ENCODE measurements at regions not wholly inside any gene's neighbourhood (a gene's known extent, or its start where the extent isn't known, plus 50 kb on each side); places are given as distances from the start of the nearest gene placed in this dataset.
A peak's percentile ranks its signal among the peaks of the same experiment; 100 is the strongest.

DNA sequence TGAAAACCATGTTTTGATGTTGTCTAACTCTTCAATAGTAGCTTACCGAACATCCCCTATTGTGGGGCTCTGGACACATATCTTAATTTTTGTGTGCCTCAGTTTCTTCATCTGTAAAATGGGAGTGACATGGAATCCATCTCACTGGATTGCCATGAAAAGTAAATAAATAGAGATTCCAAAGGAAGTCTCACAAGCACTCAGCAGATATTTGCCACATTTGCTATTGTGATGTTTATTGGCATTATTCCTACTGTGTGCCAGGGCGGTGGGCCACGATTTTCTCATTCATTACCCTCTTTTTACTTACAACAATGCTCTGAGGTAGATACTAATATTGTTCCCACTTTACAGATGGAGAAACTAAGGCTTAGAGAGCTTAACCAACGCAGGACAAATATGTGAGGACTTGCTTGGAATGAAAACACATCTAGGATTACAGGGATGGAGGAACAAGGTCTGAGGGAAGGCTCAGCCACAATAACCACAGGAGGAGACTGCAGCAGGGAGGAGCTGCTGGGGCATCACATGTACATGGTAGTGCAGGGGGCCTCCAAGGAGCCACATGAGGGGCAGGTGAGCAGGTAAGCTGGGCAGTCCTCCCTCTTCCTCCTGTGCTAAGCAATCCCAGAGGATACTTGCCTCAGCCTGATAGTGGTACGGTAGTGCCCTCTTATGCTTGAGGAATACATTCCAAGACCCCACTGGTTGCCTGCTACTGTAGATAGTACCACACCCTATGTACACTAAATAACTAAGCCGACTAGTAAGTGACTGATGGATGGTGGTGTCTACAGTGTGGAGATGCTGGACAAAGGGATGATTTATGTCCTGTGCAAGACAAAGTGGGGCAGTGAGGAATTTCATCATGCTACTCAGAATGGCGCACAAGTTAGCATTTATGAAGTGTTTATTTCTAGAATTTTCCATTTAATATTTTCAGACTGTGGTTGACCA is 176.9 kb downstream of the FOXA2 start:
- Mint-ChIP-seq H3K9me3 (ENCODE audit: unreplicated experiment) (no peaks in the 10 kb centered on the region), H3K27ac (ENCODE audit: unreplicated experiment) (no peak overlapping the region), H3K4me1 (ENCODE audit: unreplicated experiment) (peaks cover 20% of the 10 kb centered on the region), H3K27me3 (ENCODE audit: unreplicated experiment) (peaks cover 1% of the 10 kb centered on the region), H3K4me3 (ENCODE audit: unreplicated experiment) (no peak overlapping the region), H3K36me3 (ENCODE audit: low read depth, unreplicated experiment) (no peaks in the 10 kb centered on the region)
- DNase-seq (ENCODE audit: low spot score), result no peak
- TF ChIP-seq, protein P1, sequence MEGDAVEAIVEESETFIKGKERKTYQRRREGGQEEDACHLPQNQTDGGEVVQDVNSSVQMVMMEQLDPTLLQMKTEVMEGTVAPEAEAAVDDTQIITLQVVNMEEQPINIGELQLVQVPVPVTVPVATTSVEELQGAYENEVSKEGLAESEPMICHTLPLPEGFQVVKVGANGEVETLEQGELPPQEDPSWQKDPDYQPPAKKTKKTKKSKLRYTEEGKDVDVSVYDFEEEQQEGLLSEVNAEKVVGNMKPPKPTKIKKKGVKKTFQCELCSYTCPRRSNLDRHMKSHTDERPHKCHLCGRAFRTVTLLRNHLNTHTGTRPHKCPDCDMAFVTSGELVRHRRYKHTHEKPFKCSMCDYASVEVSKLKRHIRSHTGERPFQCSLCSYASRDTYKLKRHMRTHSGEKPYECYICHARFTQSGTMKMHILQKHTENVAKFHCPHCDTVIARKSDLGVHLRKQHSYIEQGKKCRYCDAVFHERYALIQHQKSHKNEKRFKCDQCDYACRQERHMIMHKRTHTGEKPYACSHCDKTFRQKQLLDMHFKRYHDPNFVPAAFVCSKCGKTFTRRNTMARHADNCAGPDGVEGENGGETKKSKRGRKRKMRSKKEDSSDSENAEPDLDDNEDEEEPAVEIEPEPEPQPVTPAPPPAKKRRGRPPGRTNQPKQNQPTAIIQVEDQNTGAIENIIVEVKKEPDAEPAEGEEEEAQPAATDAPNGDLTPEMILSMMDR (IDR thresholded peaks at IDR 0.05; ENCODE audit: unreplicated experiment), result no peak

DNA sequence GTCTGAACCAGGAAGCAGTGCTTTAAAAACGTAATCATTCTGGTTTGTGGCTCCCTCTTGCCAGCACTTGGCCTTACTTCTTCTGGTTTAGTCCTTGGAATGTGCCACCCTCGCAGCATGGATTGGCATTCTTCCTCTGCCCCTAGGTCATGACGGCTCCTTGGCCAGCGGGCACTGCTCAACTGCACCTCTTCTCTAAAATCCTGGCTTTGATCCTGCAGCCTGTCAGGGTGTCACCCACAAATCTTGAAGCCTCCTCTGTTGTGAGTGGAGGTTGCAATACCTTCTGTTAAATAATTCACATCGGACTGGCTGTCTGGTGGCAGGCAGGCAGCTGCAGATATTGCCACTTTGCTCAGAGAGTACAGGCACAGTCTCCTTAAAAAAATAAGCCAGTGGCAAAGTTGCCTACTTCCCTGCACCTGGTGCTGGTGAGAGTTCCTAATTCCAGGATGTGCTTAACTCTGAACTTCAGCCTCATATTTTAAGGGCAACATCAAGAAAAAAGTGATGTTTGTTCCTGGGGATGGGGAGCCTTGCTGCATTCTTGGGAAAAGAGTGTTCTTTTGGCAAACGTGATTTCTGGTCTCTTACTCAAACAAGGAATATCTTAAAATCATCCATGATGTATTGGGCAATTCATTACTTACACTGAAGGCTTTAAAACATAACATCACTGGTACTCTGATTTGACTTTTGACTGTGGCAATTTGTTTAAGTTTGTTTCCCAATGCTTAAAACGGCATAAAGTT is 179.8 kb downstream of the FOXA2 start:
- TF ChIP-seq, protein P1 (IDR thresholded peaks at IDR 0.05; ENCODE audit: unreplicated experiment), result no peak
- Mint-ChIP-seq H3K4me3 (ENCODE audit: unreplicated experiment) (no peak overlapping the region), H3K9me3 (ENCODE audit: unreplicated experiment) (no peaks in the 10 kb centered on the region), H3K27me3 (ENCODE audit: unreplicated experiment) (peaks cover 1% of the 10 kb centered on the region), H3K36me3 (ENCODE audit: low read depth, unreplicated experiment) (no peaks in the 10 kb centered on the region), H3K27ac (ENCODE audit: unreplicated experiment) (no peak overlapping the region), H3K4me1 (ENCODE audit: unreplicated experiment) (peaks cover 12% of the 10 kb centered on the region)
- DNase-seq (ENCODE audit: low spot score), result no peak

DNA sequence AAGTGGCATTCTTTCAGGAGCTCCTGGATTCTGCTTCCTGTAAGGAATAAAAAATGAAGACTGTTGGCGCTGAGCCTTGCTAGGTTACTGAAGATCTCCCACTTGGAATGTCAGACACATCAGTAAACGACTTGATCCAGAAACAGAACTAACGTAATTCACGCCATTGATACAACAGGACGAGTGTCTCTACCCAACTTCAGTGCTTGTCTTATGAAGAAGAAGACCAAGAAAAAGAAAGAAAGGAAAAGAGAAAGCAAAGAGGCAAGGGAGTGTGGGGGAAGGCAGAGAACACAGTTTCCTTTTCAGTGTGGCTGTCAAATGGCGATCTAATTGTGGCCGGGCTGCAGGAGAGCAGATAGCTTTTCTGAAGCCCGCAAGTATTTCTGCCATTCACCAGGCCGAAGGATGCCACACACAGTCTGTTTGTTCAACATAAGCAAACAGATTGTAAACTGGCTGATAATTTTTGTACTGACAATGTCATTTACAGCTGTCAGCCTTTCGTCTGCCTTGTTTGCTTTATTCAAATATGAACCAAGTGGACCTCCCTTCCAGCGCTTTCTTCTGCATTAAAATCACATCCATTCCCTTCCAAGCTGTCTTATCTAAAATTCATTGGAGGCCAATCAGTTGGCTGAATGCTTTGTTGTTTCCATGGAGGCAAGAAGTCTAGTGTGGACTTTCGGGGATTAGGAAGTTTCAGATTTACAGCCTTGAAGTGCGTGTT is 180.6 kb downstream of the FOXA2 start:
- TF ChIP-seq, protein P1 (IDR thresholded peaks at IDR 0.05; ENCODE audit: unreplicated experiment), result no peak
- no peaks in the 10 kb centered on the region for H3K9me3 Mint-ChIP-seq (ENCODE audit: unreplicated experiment)
- H3K27me3 Mint-ChIP-seq (ENCODE audit: unreplicated experiment), result peaks cover 1% of the 10 kb centered on the region
- no peak overlapping the region for H3K27ac Mint-ChIP-seq (ENCODE audit: unreplicated experiment)
- no peaks in the 10 kb centered on the region for H3K36me3 Mint-ChIP-seq (ENCODE audit: low read depth, unreplicated experiment)
- H3K4me1 Mint-ChIP-seq (ENCODE audit: unreplicated experiment), result peaks cover 12% of the 10 kb centered on the region
- H3K4me3 Mint-ChIP-seq (ENCODE audit: unreplicated experiment), result peak overlapping the region; percentile 10
- no peak for DNase-seq (ENCODE audit: low spot score)

DNA sequence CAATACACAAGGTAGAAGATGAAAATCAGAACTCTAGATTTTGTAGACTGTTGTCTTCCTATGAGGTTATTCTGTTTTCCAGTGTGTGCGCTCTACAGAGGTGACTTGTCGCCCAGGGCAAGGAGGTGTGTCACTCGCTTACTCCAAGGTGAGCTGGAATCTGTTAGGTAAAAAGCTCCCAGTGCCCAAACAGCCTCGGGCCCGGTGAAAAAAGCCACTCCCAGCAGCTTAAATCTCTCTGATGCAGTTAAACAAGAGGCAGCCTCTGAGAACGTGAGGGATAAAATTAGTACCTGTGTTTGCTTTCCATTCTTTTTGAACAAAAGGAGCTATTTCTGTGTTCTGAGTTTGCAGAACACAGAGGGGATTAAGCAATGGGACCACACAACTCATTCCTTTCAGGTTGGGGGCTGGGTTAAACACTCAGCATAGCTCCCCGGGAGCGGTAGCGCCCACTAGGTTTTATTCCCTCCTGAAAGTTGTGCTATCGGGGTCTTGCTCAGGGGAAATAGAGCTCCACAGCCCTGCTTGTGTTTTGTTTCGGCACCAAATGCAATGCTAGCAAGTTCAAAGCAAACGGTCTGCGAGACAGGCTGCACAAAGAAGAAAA is 181.2 kb downstream of the FOXA2 start:
- no peaks in the 10 kb centered on the region for H3K9me3 Mint-ChIP-seq (ENCODE audit: unreplicated experiment)
- DNase-seq (ENCODE audit: low spot score), result no peak
- H3K36me3 Mint-ChIP-seq (ENCODE audit: low read depth, unreplicated experiment), result no peaks in the 10 kb centered on the region
- H3K27ac Mint-ChIP-seq (ENCODE audit: unreplicated experiment), result no peak overlapping the region
- H3K27me3 Mint-ChIP-seq (ENCODE audit: unreplicated experiment), result peaks cover 4% of the 10 kb centered on the region
- peaks cover 12% of the 10 kb centered on the region for H3K4me1 Mint-ChIP-seq (ENCODE audit: unreplicated experiment)
- TF ChIP-seq, protein P1 (IDR thresholded peaks at IDR 0.05; ENCODE audit: unreplicated experiment), result no peak
- no peak overlapping the region for H3K4me3 Mint-ChIP-seq (ENCODE audit: unreplicated experiment)
